NCI-H460 (cell line): ENCODE measurements at regions not wholly inside any gene's neighbourhood (a gene's known extent, or its start where the extent isn't known, plus 50 kb on each side); places are given as distances from the start of the nearest gene placed in this dataset.

ENCODE experiments used
- DNase-seq: peaks from one replicate; pipeline ENCODE4 v3.0.0-alpha.2; 2016; ENCODE audit warnings: low read depth; ENCODE audit errors: extremely low read depth

DNA sequence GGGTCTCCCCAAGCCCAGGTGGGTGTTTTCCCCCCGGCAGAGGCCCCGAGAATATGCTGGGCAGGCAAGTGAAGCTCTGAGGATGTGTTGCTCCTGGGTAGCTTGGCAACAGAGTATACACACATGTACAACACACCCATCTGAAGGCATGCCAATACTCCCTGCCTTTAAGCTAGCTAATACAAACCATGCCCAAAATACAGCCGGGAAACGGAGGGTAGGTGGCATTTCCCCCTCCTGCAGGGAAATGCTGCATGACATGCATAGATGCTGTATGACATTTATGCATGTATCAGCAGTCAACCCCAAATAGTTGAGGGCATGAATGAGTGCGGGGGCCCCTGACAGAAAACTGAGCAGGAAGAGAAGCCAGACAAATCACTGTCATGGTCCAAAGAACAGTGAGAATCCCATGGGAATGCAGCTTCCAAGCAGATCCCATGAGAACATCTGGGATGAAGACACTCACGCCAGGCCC, 614.1 kb downstream of the EBF1 start:
- no peak for DNase-seq

DNA sequence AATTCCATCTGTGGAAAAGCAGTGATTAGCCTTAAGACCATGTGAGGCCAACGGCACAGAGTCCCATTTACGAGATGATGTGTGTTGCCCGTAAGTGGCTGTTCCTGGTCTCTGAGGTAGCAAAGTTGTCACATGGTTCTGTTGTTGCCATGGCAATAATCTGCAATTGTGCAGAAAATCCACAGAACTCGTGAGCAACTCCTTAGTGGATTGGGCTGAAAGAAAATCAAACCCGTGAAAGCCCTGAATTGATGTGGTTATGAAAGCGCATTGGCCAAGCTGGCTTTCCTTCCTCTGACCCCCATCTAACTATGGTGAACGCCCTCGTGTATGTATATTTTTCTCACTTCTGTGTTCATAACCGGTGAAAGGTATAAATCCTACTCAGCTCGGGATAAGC, 614.7 kb downstream of the EBF1 start:
- DNase-seq: no peak

DNA sequence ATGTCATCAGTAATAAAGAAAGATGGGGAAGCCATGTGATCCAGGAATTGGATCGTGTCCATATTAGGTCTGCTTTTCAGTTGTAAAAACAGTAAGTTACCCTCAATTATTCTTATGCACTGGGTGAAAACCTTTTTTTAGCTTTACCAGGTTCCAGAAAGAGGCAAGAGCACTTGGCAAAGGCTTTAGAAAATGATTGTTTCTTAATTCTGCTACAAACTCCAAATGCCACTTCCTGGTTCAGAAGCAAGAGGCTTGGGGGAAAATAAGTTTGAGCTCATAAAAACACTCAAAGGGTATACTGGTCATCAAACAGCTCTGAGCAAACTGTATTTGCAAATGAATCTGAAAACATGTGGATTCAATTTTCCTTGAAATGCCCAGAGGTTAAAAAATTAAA, 615.6 kb downstream of the EBF1 start:
- DNase-seq: no peak

DNA sequence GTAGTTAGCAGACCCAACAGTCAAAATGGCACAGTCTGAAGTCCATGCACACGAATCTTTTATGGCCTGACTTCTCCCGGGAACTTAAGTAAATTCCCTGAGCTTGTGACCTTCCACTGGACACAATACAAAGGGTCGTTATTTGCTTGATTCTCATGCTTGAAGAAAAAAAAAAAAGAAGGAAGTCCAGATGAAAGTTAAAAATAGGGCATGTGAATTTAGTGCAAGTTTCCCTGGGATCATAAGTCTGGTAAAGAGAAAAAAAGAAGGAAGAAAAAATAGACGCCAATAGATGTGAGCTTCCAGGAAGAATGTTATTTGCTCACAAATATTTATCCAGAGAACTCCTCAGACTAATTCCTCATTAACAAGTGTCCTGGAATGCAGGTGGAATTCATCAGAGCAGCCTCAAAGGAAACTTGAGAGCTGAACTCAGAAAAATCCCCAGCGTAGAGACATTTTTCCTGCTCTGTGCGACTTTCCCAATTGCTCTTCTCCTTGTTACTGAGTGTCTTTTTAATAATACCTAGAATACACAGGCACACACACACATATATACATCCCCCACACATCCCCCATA, 616.3 kb downstream of the EBF1 start:
- DNase-seq: no peak

DNA sequence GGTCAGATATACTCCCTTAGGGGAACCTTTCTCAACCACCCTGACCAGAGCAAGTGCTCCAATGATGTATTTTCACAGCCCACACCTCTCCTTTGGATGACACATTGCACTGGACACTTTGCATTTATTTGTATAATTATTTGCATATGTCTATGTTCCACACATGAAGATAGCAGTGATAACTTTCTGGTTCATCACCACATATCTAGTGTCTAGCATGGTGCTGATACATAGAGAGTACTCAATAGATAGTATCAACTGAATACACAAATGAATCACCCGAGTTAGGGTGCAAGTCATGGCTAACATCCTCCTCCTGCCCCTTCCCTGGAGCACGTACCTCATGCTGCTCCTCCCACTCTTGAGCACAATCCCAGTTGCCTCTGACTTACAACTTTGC, 617.6 kb downstream of the EBF1 start:
- DNase-seq: no peak

DNA sequence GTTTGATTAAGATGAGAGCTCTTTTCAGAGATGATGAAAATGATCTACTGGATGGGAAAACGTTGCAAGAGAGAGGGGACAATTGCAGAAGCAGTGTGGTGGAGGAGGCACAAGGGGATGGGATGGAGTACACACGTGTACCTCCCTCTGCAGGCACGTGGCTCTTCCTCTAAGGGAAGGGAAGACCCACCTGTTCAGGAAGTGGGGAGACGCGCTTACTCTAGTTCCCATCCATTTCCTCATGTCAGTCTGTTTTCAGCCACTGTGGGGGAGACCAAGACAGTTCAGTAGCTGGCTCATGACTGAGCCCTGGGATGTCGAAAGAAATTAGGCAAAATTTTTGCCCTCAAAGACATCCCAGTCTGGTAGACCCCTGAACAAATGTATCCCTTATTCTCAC, 619.2 kb upstream of the CLINT1 start:
- no peak for DNase-seq

DNA sequence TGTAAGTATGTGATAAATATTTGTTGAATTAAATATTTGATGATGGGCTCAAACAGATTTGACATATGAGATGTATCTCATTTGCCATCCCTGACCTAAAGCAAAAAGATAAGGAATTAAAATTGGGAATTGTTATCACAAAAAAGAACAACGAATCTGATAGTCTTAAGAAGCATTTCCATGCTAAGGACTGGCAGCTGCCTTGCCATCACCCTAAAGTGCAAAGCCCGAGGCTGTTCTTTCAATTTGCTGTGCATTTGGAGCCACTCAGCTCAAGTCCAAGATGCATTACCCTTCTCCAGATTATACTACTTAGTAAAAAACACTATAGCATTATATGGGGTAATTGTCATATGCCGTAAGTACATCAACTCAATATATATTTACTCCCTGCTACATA, 618.3 kb upstream of the CLINT1 start:
- no peak for DNase-seq

DNA sequence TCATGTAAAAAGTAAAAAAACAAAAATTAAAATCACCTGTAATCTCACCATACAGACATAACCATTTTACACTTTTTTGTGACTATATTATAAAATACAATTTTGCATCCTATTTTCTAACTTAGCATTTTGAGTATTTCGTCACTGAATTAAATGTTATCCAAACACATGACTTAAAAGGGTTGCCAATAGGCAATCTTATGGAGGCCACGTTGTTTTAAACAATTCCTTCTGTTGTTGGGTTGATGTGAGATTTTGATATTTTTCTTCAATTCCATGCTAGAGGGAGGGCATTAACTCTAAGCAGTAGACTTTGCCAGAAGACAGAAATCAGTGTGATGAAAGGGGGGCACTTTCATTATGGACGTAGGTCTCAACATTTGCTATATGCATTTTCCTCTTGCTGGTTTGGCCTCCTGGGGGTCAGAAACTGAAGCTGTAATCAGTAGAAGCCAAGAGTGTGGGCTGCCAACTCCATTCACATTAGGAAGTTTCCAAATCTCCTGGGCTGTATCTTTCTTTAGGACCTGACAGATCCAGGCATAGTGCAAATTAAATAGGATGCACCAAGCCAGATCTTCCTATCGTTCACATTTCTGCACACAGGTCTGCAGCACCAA, 614.2 kb upstream of the CLINT1 start:
- no peak for DNase-seq

DNA sequence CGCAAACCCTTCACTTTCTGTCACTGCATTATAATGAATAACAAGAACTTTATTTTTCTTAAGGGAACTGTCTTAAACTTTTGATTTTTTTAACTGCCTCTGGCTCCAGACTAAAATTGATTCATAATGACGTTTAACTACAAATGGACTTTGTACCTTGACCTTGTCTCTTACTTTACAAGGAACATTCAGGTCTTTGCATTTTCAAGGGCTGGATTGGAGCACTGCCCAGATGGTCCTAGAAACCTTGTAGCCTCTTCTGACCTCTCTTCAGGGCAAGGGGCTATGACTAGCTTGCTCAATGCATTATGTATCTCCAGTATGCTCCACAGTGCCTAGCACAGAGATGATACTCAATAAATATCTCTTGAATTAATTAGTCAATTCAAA, 612.6 kb upstream of the CLINT1 start:
- no peak for DNase-seq

DNA sequence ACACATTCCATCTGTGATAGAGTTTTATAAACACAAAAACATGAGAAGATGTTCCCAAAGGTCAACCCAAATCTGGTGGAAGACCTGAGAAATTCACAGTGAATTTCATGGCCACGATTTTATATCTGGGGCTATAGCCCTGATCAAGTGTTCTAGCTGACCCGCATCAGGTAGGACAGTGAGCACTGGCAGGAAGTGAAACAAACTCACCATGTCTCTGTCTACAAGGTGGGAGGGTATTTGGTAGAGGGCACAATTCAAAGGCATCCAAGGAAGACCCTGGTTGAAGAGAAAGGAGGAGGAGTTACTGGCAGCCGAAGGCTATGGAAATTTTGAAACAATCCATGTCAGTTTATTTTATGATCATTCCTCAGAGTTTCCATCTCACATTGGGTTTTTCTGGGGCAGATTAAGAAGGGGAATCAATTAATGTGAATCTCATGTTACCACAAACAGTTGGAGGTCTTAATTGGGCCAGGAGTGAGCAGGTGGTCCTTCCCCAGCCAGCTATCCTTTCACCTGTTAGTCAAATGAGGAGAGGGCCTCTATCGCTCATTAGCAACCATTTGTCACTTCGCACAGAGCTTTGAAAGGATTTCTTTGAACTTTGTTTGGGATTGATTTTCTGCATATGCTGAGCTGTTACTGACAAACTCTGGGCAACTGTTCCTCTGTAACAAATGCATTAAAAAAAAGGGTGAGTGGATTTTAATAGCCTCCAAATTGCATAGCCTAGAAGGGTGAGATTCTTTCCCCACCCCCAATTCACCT, 612.0 kb upstream of the CLINT1 start:
- no peak for DNase-seq

DNA sequence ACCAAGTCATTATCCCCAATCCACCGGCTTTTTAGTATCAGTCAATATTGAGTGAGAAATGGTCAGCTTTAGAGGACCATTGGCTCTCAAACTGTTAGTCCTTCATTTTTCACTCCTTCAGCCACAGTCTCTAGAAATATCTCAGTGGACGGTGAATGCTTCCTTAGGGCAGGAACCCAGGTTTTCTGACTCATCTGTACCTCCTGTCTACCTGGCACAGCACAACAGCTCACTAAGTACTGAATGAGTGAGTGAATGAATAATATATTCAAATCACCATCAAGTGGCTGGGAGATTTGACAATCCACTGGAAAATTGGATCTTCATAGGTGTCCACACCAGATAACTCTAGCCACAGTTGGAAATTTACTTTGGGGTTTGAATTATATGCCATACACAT, 609.5 kb upstream of the CLINT1 start:
- no peak for DNase-seq

DNA sequence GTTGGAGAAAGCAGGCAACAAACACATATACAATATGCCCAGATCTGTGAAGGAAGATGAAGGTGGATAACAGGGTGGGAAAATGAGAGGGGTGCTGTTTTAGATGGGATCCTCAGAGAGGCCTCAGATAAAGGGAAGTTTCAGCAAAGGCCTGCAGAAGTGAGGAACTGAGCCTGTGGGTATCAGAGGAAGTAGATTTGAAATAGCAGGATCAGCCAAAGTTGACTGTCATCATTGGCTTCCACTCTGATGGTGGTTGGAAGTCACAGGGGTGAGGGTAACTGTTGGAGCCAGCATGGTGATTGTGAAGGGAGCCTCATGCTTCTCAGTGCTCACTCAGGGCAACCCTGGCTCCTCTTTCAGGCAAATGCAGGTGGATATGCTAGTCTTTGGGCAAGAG, 607.2 kb upstream of the CLINT1 start:
- DNase-seq: no peak

DNA sequence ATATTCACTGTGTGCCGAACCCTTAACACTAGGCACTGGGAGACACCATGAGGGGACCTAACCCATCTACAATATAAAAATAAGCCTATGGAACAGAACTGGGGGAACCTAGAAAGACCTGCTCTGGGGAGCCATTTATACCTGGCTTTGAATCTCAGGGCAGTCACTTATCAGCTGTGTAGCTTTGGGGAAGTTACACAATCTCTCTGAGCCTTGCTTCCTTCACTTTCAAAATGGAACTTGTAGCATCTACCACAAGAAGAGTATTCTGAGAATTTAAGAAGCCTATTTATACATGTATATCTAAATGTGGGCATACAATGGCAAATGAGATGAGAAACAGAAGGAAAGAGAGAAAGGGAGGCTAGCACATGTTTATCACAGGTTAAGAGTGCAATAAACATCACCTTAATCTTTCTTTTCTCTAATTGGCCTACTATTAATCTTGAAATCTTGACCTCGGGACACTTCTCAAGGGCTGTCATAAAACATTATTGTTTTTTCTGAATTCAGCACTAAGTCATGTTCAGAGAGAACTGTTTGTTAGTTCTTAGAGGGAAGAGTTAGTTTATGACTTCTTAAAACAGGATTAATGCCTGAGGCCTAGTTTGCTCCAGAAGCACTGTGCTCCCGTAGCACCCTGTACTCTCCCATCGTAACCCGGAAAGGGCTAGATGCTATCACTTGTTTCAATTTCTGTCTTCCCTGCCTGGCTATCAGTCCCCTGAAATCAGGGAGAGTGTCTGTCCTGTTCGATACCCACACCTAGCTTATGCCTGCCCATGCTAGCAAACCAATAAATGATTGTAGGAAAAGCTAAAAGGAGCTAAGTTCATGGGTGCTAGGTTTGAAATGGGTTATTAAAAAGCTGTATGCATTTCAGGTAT, 606.4 kb upstream of the CLINT1 start:
- DNase-seq: no peak

DNA sequence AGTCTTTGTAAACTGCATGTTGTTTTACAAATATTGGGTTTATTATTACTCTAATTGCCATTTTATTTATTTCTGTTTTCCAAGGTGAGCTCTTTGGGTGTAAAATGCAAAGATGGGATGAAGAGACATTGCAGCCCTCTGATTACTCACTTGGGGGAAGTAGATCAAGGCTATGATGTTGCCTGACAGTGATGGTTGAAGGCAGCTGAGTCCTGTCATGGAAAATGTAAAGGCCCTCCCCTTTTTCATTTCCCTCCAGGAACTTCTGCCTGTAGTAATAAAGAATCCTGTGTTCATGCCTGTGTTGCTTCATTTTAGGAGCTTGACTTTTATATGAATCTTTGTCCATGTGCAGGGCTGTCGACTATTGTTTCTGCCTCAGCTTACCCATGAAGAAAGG, 605.4 kb upstream of the CLINT1 start:
- DNase-seq: no peak

DNA sequence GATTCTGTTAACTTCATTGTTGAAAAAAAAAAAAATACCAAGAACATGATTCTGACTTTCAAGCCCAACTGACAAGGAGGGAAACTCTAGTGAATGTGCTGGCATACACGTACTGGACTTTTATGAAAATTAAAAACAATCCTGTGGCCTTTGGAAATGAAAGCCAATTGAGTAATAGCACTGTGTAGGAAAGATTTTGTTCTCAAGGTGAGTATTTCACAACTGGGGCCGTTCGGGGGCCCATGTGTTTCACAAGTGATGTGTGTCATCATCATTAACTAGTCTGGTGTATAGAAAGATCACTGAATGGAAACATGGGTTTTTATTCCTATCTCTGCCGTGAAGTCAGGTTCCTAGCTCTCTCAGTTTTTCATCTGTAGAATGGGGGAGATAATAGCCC, 605.0 kb upstream of the CLINT1 start:
- no peak for DNase-seq

DNA sequence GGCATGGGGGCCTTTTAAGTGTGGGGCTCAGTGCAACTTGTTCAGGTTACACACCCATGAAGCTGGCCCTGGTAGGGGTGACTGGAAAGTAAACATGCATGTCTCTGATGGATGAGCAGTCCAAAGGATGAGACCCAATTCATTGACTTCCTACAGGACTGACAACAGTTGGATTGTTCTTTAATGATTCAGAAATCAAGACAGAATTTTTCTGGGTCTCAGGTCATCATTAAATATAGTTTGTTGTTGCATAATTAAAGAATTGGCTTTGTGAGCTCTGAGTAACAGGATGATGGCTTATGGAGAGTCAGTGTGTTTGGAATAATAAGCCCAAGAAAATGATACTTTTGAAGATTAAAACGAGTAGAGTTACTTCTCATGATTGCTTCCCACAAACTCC, 604.2 kb upstream of the CLINT1 start:
- no peak for DNase-seq

DNA sequence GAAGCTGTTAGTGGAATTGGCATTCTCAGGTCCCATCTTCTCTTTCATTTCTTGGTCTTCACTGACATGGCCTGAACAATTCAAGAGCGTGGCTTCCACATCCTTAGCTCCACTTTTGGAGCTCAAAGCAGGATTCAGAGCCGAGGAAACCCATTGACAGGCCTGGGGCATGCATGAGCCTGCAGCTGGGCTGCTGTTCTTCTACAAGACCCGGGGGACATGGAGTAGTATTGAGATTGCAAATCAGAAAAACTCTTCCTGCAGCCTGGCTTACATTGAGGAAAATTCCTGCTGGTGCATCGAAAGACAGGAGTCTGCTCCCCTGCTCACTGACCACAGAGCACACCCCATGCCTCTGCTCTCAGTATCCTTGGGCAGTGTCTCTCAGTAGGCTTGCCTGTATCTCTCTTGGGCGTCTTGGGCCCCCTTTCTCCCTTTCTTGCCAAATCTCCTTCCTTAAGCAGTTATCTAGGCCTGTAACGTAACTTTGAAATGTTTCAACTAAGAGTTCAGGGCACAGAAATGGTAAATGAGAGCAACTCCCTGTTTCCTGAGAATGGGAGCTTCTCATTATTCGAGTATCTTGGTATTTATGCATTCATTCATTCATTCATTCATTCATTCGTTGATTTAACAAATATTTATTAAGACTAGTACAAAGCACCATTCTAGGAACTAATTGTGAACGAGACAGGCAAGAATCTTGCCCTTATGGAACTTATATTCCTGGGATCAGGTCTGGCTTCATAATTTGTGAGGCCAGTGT, 603.6 kb upstream of the CLINT1 start:
- DNase-seq: no peak

DNA sequence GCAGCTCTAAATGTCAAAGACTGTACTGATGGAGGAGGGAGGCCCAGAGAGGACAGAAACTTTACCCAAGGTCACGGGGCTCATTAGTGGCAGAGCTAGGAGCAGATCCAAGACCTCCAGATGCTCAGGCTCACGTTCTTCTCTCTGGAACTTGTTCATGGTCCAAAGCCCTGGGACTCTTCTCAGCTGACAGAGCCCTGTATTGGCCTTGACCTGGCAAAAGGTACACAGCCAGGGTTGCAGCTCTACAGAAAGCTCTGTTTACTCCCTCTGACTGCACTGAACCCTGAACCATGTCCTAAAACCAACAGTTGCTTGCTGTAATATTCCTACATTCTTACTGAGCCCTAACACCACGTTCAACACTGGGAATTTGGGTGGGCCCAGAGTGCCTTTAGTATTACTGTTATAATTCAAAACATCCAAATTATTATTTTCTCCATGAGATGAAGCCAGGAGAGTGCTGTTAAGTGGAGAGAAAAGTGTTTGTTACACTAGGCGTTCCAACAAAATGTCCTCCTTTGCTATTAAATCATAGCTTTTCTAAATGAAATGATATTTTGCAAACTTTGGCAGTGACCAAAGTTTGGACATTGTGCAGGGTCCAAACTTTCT, 602.4 kb upstream of the CLINT1 start:
- no peak for DNase-seq

DNA sequence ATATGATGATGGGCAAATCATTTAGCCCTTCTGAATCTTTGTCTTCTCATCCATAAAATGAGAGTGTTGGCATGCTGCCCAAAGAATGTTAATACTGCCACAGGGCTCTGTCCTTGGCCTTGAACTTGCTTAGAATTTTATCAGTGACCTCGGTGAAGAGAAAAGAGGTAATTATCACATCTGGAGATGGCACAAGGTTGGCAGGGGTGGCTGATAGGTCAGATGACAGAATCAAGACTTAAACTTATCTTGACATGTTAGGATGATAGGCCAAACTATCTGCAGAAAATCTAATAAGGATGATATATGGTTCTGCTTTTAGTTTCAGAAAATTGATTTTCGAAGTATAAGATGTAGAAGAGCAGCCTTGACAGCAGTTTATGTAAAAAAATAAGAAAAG, 599.1 kb upstream of the CLINT1 start:
- DNase-seq: no peak

DNA sequence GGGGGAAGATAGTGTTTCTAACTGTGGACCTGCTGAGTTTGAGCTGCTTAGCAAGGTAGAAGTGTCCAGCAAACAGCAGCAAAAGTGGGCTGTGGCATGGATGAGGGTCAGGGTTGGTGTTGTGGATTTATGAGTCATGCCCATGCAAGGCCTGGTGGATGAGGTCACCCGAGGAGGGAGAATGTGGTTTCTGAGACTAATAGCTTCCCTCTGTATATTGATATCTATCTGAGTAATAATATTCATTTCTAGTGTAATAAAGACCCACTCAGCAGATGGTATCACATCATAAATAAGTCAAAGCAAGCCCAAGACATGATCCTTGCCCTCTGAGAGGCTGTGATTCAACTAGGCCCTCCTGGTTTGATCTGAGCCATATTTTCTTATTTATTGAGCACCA, 597.8 kb upstream of the CLINT1 start:
- DNase-seq: no peak
